HCT116 (cell line): ENCODE measurements at regions not wholly inside any gene's neighbourhood (a gene's known extent, or its start where the extent isn't known, plus 50 kb on each side); places are given as distances from the start of the nearest gene placed in this dataset.

ENCODE experiments used
- ATAC-seq: fragments of 200-7000 bp; cut with Tn5 transposase; 2 replicates; pipeline ENCODE4 v1.9.1; 2020; ENCODE audit warnings: mild to moderate bottlenecking, moderate library complexity
- BruUV-seq: library from RNA; stranded (reverse); fragments of 400-500 nt; replicated peaks from 2 replicates; lab custom pipeline; 2021; lab: Mats Ljungman, UMichigan
- CTCF ChIA-PET: fragments of 300-600 bp; sonication (Branson Sonifier 250); formaldehyde crosslinking; loops from one replicate; lab custom pipeline; 2021; ENCODE audit warnings: antibody characterized with exemption; lab: Charles Lee
- POLR2A ChIA-PET: fragments of 300-600, 350-600 bp; sonication (Branson Sonifier 250); formaldehyde crosslinking; loops from one replicate; lab custom pipeline; 2021; ENCODE audit warnings: antibody characterized with exemption; lab: Charles Lee
- RAD21 ChIA-PET, 2 experiments: fragments of 300-600 bp; sonication (Branson Sonifier 250); formaldehyde crosslinking; loops; one replicate each; lab custom pipeline; 2023; ENCODE audit warnings: low total read pairs in 2 of 2; ENCODE audit not compliant: uncharacterized antibody in 2 of 2, unreplicated experiment in 2 of 2, low non-redundant PET in 1 of 2; lab: Charles Lee
- DNase-seq: peaks from one replicate; pipeline ENCODE4 v3.0.0-alpha.2; 2010; ENCODE audit warnings: low read depth, low spot score
- H2AFZ ChIP-seq: fragments of 200-600 bp; shearing (Covaris generic), sonication (generic); 2 replicates; pipeline ENCODE4 v1.6.1; 2017; ENCODE audit warnings: low read depth, mixed run types, mixed read lengths, antibody characterized with exemption, low read length; ENCODE audit not compliant: poor library complexity, severe bottlenecking
- H3K27ac ChIP-seq: 2 replicates; pipeline ENCODE4 v1.5.1; 2012; ENCODE audit warnings: low read depth, low read length
- H3K27me3 ChIP-seq: fragments of 200-600 bp; sonication (generic); 2 replicates; pipeline ENCODE4 v1.6.1; 2016; ENCODE audit warnings: mixed run types, low read length, mixed read lengths; ENCODE audit not compliant: insufficient read depth
- H3K36me3 ChIP-seq, 2 experiments: fragments of 200-500 bp in 1 of 2; fragments of 200-600 bp in 1 of 2; sonication (Bioruptor generic) in 1 of 2; sonication (generic) in 1 of 2; 2 replicates each; pipeline versions ENCODE4 v1.5.1 to v1.6.1; 2014 to 2016; ENCODE audit warnings: low read length in 2 of 2, inconsistent platforms in 1 of 2, mixed read lengths in 1 of 2, mixed run types in 1 of 2; ENCODE audit not compliant: insufficient read depth in 2 of 2, control insufficient read depth in 1 of 2
- H3K4me1 ChIP-seq, 2 experiments: fragments of 200-600 bp in 1 of 2; sonication (generic) in 1 of 2; 2 replicates each; pipeline versions ENCODE4 v1.5.1 to v1.6.1; 2012 to 2017; ENCODE audit warnings: low read length in 2 of 2, inconsistent platforms in 1 of 2, mild to moderate bottlenecking in 1 of 2, mixed read lengths in 1 of 2, mixed run types in 1 of 2, moderate library complexity in 1 of 2; ENCODE audit not compliant: insufficient read depth in 2 of 2, control insufficient read depth in 1 of 2
- H3K4me2 ChIP-seq: fragments of 200-600 bp; sonication (generic); 2 replicates; pipeline ENCODE4 v1.6.1; 2017; ENCODE audit warnings: mixed run types, low read length, mixed read lengths
- H3K4me3 ChIP-seq, 2 experiments: fragments of 200-600 bp in 1 of 2; sonication (generic) in 1 of 2; replicated peaks in 1 of 2; 2 replicates each; pipeline ENCODE4 v1.5.1; 2011 to 2016; ENCODE audit warnings: low read length in 2 of 2, control low read depth in 1 of 2, low read depth in 1 of 2, mild to moderate bottlenecking in 1 of 2, mixed read lengths in 1 of 2, mixed run types in 1 of 2
- H3K79me2 ChIP-seq: fragments of 200-600 bp; sonication (generic); 2 replicates; pipeline ENCODE4 v1.6.1; 2017; ENCODE audit warnings: mild to moderate bottlenecking, mixed run types, low read length, moderate library complexity, mixed read lengths; ENCODE audit not compliant: insufficient read depth
- H3K9ac ChIP-seq: fragments of 200-600 bp; sonication (generic); 2 replicates; pipeline ENCODE4 v1.6.1; 2016; ENCODE audit warnings: low read length, mixed read lengths
- H3K9me2 ChIP-seq: fragments of 200-600 bp; sonication (generic), shearing (Covaris generic); 2 replicates; pipeline ENCODE4 v1.6.1; 2017; ENCODE audit warnings: mixed run types, mild to moderate bottlenecking, moderate library complexity; ENCODE audit not compliant: insufficient read depth
- H3K9me3 ChIP-seq, 2 experiments: fragments of 200-500 bp in 1 of 2; fragments of 200-600 bp in 1 of 2; sonication (Bioruptor generic) in 1 of 2; sonication (generic) in 1 of 2; 2 replicates each; pipeline ENCODE4 v1.6.1; 2014 to 2017; ENCODE audit warnings: low read length in 2 of 2, mixed read lengths in 2 of 2, inconsistent platforms in 1 of 2, low read depth in 1 of 2, mild to moderate bottlenecking in 1 of 2, mixed run types in 1 of 2, moderate library complexity in 1 of 2; ENCODE audit not compliant: control insufficient read depth in 1 of 2, insufficient read depth in 1 of 2
- H4K20me1 ChIP-seq: fragments of 200-600 bp; sonication (generic), shearing (Covaris generic); 2 replicates; pipeline ENCODE4 v1.6.1; 2017; ENCODE audit warnings: mixed run types, mild to moderate bottlenecking, moderate library complexity; ENCODE audit not compliant: insufficient read depth
- ATF3 ChIP-seq: IDR thresholded peaks from 2 replicates; pipeline ENCODE4 v1.6.1; 2012
- CEBPB ChIP-seq: IDR thresholded peaks from 2 replicates; pipeline ENCODE4 v1.6.1; 2012; ENCODE audit warnings: low read depth
- EZH2phosphoT487 ChIP-seq: fragments of 200-600 bp; IDR thresholded peaks from 2 replicates; pipeline ENCODE4 v1.6.1; 2018; ENCODE audit warnings: antibody characterized with exemption, borderline replicate concordance
- MAX ChIP-seq: IDR thresholded peaks from 2 replicates; pipeline ENCODE4 v1.6.1; 2012
- TCF7L2 ChIP-seq: IDR thresholded peaks from 2 replicates; pipeline ENCODE4 v1.7.0; 2011; ENCODE audit warnings: borderline replicate concordance, inconsistent platforms; ENCODE audit not compliant: insufficient read depth, insufficient read length; ENCODE audit errors: extremely low read depth
- YY1 ChIP-seq: IDR thresholded peaks from 2 replicates; pipeline ENCODE4 v1.6.1; 2011; ENCODE audit warnings: low read length, low read depth, moderate library complexity, mild to moderate bottlenecking; ENCODE audit not compliant: insufficient replicate concordance; ENCODE audit errors: extremely low read depth
- ZNF274 ChIP-seq: fragments of 200-500 bp; sonication (Bioruptor generic); IDR thresholded peaks from 2 replicates; pipeline ENCODE4 v1.6.1; 2014; ENCODE audit warnings: mild to moderate bottlenecking, low read depth, low read length, inconsistent platforms
- intact Hi-C: fragments of 100-400 bp; cut with micrococcal nuclease; formaldehyde crosslinking; loops from 2 replicates; pipeline ENCODE4 v1.10.0; 2022

GRCh38 chr10:4691301-4691700 is 134.7 kb upstream of the AKR1E2 start:
- Histone ChIP-seq H3K27me3 (no peaks in the 10 kb centered on the region), H4K20me1 (no peaks in the 10 kb centered on the region), H3K4me1 (peaks cover 4 to 39% of the 10 kb centered on the region in 2 experiments), H3K36me3 (no peaks in the 10 kb centered on the region), H3K4me3 (no peak overlapping the region), H3K9me2 (no peaks in the 10 kb centered on the region), H2AFZ (peak overlapping the region; percentile 19), H3K9ac (peak overlapping the region; percentile 19; the same call in 1 of the 2 replicates), H3K9me3 (no peaks in the 10 kb centered on the region), H3K79me2 (no peaks in the 10 kb centered on the region), H3K27ac (no peak overlapping the region), H3K4me2 (peak overlapping the region; percentile 21)
- RAD21 ChIA-PET = no interaction called here
- ATAC-seq = no peak
- TF ChIP-seq MAX (no peak), ZNF274 (no peak), EZH2phosphoT487 (no peak), YY1 (no peak), TCF7L2 (no peak)
- no peak for DNase-seq
- intact Hi-C loops = no loop called here
- CTCF ChIA-PET = no interaction called here
- POLR2A ChIA-PET = interaction anchor here (0.8 to 1.0 kb wide), 2 partner anchors 28 to 34 kb away, joined by 3 to 4 read pairs; no protein-coding TSS in a partner anchor
- BruUV-seq = no TSS peak

GRCh38 chr10:4688601-4689000 is 137.4 kb upstream of the AKR1E2 start:
- Histone ChIP-seq H3K4me3 (no peak overlapping the region), H3K79me2 (no peaks in the 10 kb centered on the region), H3K4me1 (peaks cover 4 to 66% of the 10 kb centered on the region in 2 experiments), H2AFZ (no peak overlapping the region), H3K9me3 (no peaks in the 10 kb centered on the region), H3K9me2 (no peaks in the 10 kb centered on the region), H3K36me3 (no peaks in the 10 kb centered on the region), H3K27me3 (no peaks in the 10 kb centered on the region), H4K20me1 (no peaks in the 10 kb centered on the region), H3K27ac (no peak overlapping the region), H3K4me2 (no peak overlapping the region), H3K9ac (no peak overlapping the region)
- POLR2A ChIA-PET = no interaction called here
- CTCF ChIA-PET = no interaction called here
- no TSS peak for BruUV-seq
- TF ChIP-seq ATF3 (no peak), TCF7L2 (no peak), MAX (0 out of 2 replicates have a peak, but pooled peaks have one; percentile 4), CEBPB (no peak), ZNF274 (no peak)
- intact Hi-C loops = no loop called here
- DNase-seq (no peak), ATAC-seq (no peak)
- RAD21 ChIA-PET = no interaction called here
